ENCODE measurements at regions not wholly inside any gene's neighbourhood (a gene's known extent, or its start where the extent isn't known, plus 50 kb on each side); places are given as distances from the start of the nearest gene placed in this dataset.

DNA sequence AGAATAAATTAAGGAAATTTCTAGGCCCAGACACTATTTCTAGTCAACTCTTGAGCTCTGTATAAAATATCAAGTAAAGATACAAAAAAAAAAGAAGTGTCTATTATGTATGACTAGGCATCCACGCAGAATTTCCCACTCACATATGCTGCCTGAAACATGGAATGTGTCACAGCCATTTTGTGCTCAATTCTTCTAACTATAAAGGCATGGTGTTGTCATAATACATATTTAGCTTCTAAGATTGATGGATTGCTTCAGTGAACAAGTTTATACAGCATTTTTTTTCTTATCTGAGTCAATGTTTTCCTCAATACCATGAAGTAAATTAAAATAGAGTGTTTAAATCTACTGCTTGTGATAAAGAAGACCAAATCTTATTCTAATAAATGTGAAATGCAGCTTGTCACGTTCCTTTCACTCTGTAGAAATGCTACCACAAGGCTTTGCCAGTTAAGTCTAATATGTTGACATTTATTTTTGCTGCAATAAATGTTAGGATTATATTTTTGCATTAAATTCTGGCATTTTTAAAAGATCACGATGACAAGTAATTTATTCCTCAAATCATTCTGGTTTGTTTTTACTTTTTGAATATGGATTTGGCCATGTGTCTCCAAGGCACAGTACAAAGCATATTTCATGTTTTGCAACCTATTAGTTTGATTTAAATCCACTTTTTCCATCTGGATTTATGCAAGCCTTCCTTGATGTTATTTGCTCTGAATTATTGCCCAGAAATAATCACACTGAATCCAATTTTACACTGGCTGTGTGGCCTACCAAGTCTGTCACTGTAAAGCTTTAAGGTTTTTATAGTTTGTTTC is 1829.0 kb upstream of the PCDH7 start:
- no peak for DNase-seq

DNA sequence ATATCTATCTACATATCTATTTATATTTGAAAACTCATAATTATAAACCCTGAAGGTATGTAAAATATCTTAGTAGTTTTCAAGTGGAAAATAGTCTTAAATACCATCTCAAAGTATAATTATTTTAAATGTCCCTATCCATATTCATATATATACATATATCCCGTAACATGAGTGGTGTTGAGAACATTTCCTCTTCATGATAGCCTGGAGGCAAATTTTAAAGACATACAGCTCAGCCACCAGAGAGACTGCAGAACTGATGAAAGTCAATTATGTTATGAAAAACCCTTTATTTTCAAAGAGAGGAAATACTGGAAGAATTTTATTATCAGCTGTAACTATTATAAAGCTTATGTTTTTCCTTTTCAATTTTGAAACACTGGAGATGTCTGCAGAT is 1806.7 kb upstream of the PCDH7 start:
- DNase-seq = no peak

DNA sequence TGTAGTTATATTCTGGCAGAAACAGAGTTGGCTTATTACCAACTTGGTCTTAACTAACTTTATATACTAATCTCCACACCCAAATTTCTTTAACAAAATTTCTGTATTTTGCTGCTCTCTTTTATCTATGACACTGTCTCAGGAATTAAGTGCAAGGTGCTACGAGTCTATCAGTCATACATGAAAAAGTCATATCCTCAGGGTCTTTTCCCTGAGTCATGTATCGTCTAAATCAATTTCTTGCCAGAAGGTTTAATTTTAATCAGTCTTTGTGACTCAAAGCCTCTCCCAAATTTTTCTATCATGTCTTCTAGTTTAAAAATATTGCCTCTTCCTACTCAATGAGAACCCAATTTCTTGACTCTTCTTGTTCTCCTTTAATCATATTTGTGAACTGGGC is 1803.6 kb upstream of the PCDH7 start:
- DNase-seq = no peak

DNA sequence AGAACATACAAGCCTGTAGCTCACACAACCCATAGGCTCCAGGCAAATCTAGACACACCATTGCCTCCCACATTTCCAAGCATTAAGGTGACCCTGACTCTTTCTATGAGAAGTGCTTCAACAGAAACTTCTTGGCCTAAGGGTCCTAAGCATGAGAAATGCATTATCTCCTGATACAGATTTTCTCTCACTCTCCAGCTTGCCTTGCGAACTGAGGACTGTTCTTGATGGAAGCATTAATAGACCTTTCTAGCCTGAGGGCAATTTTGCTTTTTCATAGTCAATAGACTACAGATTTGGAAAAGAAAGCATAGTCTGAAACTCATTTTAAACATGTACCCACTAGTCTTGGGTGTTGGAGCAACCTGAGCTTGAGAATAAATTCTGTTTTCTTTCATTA is 1801.3 kb upstream of the PCDH7 start:
- DNase-seq = no peak

DNA sequence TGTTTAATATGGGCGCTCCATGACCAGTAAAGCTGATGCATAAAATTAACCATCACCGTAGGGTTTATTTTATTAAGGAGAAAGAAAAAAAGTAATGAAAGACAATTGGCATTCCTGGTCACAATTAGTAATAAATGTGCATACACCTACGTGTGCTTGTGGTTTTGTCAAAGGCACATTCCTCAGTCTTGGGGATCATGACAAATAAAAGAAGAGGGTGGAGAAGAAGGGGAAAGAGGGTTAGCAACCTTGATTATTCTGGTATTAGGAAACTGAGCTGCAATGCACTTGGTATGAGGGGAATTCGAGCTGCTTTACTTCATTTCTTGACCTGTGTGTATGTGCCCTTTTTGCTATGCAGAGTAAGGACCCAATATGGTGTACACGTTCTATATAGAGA is 1798.3 kb upstream of the PCDH7 start:
- DNase-seq = no peak

DNA sequence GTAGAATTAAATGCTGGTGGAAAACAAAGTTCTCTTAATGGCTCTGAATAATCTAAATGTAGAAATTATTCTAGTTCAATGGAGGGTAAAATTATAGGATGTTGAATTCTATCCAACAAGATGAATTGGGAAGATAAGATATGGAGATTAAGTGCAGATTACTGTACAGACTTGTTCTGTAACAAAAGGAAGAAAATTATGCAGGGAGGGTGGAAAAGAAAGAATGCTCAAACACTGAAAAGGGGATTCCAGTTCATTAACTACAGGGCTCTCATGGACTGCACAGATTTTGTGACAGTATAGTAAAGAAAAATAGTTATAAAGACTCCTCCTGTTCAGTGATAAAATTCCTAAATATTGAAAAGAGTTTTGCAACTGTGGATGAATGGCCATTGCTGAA is 1794.0 kb upstream of the PCDH7 start:
- DNase-seq = no peak

DNA sequence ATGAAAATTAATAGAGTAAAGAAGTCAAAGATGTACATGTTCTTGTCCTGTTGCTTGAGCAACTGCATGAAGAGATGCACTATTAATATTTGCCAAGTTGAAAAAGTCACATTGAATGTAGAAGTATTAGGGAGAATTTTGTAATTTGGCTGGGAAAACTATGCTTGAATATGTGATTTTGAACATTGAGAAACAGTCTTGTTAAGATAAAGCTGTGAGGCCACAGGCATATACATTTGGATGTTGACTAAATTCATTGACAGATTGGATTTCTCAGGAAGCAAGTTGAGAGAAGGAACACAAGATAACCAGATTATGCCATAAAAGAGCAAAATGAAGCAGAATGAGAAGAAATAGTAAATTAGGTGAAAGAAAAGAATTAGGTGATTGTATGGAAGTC is 1777.5 kb upstream of the PCDH7 start:
- DNase-seq = no peak

DNA sequence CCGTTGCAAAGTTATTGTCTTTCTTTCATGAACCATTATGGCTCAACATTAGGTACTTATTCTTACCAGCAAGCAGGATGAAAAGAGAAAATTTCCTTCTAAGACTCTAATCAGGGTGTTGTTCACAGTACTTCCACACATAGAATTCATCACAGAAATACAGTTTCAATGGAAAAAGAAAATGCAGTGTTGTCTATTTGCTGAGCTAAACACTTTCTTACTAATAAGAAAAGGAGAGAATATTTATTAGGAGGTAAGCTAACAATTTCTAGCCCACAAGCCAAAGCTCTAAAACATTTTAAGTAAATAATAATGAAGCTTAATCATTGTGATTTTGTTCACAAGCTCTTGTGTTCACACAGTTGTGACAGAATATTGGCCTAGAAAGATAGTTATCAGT is 1772.8 kb upstream of the PCDH7 start:
- no peak for DNase-seq

DNA sequence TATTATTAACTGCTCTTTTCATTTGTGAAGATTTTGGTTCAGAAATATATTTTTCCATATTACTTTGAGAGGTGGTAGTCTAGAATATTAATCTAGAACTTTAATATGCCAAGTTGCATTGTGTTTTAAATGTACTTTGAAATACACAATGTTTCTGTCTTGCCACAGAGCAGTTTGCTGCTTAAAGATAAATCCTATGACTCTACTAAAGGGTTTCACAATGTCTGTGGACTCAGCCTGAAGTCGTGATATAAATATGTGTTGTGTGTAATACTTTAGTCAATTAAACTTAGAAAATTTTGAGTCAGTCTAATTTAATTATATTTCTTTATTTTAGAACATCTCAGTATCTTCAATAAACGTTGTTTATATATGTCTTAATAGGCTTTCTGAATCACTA is 1771.7 kb upstream of the PCDH7 start:
- DNase-seq = peak; percentile 10

DNA sequence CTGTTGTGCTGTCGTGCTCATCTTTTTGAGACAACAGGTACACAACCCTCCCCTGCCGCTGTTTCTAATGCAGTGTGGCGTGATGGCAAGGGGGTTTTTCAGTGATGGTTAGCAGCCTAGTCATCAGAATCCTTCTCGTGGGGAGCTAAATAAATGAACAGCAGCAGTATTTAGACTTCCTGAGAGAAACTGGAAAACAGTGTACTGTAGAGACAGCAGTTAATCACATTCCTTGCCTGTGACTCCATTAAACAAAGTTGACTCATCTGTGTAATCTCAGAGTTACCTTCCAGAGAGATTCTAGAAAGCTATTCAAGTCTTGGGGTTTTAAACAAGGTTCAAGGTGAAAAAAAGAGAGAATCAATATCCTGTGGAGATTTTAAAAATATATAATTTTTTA is 1753.2 kb upstream of the PCDH7 start:
- DNase-seq = no peak

DNA sequence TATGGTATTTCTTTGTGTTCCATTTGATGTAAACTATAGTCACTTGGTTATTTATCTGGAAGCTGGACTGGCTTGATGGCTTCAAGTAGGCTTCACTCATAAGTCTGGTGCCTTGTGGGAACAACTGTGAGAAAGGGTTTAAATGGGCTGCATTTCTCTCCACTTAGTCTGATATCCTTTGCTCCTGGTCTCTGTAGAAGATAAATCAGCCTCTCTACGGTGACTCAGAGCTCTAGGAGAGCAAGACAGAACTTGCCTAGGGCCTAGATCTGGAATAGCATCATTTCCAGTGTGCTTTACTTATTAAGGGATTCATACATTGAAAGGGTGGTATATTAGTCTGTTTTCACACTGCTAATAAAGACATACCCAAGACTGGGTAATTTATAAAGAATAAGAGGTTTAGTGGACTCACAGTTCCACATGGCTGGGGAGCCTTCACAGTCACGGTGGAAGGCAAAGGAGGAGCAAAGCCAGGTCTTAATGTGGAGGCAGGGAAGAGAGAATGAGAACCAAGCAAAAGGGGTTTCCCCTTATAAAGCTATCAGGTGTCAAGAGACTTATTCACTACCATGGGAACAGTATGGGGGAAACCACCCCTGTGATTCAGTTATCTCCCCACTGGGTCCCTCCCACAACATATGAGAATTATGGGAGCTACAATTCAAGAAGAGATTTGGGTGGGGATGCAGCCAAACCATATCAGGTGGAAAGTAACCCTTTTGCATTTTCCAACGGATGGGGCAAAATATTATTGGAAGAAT is 1746.4 kb upstream of the PCDH7 start:
- DNase-seq = no peak

DNA sequence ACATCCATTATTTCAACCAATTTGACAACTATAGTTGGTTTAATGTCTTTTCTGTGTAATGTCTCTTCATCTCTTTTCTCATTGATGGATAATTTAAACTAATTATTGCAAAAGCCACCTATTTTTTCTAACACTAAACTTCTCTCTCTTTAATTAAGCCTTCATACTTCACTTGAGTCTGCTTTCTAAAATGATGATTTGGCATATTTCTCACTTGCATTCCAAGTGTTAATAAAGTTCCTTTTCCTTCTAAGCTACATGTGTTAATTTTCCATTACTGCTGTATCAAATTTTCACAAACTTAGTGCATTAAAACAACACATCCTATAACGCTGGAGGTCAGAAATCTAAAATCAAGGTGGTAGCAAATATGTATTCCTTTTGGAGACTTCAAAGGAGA is 1743.8 kb upstream of the PCDH7 start:
- DNase-seq = no peak

DNA sequence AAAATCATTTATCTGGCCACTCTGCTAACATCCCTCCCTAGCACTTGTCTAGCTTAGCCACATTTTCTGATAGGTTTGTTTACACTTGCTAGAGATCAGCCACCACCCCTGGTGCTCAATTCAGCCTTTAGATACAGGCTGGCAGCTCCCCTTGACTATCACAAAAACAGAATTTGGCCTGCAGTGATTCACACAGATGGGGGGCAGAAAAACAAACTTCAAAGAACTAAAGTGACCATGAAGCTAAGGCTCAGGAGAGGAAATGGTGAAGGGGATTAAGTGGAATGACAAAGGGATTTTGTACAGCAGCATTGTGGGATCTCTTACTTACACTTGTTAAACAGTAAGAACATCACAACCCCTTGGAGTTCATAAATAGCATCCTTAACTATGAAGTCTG is 1718.0 kb upstream of the PCDH7 start:
- DNase-seq = peak; percentile 40

DNA sequence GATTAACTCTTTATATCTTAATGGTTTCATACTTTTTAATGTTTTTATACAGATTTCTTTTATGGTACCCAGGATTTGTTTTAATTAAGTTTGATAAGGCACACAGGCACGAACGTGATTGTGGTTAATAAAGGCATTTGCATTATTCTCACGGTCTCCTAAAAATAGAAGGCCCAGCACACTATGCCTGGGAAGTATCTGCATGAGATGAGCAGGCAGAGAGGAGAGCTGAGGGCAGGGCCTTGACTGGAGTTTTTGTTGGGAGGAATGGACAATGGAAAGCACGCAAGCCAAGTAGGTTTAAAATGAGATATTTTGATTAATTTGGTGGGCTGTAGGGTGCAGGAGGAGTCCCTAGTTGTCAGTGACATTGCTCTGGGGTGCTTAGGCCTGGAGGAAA is 1714.3 kb upstream of the PCDH7 start:
- DNase-seq = no peak

DNA sequence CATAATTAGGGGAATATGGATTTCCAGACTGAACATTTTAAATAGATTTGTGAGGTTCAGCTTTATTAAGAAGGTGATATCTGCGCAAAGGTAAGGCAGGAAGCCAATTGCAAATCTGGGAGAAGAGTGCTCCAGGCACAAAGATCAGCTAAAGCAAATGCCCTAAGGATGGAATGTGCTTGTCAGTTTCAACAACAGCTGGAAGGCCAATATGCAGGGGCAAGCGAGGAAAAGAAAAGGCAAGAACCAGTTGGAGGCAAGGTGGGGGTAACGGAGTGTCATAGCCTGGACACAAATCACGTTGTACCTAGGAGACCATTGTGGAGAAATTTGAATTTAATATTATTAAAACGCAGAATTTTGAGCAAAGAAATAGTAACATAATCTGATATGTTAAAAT is 1710.3 kb upstream of the PCDH7 start:
- no peak for DNase-seq

DNA sequence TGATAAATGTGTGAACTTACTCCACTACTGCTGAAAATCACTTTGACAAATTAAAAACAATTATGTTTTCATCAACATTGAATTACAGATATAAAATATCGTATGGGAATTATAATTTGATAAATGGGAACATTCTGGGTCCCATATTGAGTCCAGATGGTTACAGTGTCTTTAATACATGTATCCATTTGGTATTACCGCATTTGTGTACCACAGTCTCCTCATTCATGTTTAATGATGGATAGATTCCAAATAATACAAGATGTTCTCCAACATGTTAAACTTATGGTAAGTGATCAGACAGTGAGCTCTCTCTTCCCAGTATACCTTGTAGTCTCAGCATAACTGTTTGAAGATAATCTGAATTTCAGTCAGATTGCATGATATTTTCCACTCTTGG is 1706.8 kb upstream of the PCDH7 start:
- no peak for DNase-seq

DNA sequence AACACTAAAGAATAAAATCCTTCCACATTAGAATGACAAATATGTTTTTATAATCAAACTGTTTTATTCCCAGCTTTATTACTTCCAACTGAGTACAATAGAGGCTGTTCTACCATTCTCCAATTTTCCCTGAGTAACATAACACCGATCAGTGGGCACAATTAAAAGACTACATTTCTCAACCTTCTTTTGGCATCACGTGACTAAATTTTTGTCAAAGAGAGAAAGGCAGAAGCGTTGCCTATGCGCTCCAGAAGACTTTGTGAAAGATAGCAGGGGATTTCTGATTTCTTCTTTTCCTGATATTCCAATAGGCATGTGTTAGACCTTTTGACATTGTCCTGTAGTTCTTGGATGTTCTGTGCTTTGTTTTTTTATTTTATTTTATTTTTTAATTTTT is 1705.6 kb upstream of the PCDH7 start:
- DNase-seq = no peak

DNA sequence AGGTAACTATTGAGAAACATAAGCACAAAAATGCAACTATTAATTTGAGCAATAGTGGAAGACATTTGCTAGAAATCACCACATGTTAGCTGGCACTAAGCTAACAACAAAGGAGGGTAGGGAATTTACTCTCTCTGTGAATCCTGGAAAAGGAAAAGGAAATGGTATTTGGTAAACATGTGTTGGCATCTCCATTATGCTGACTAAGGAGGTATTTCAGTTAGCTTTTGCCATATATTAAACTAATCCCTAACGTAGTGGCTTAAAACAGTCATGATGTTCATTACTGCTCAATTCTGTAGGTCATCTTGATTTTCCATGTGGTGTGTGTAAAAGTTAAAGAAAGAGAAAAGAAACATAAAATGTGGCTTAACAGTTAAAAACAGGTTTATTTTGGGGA is 1686.5 kb upstream of the PCDH7 start:
- no peak for DNase-seq

DNA sequence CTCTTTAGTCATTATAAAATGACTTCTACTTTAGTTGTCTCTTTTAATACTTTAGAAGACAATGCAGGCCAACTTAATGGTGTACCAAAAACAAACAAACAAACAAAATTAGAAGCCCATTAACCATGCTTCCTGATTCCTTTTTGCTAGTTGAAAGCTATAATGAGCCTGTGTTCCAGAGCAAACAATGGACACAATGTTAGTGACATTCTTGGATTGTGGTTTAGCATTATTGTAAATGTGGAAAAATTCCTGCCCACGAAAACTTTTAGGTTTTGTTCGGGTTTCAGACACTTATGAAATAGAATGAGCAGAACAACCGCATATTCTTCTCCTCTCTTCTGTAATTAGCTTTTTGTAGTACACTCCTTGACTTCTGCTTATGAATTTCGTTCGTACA is 1682.7 kb upstream of the PCDH7 start:
- no peak for DNase-seq

DNA sequence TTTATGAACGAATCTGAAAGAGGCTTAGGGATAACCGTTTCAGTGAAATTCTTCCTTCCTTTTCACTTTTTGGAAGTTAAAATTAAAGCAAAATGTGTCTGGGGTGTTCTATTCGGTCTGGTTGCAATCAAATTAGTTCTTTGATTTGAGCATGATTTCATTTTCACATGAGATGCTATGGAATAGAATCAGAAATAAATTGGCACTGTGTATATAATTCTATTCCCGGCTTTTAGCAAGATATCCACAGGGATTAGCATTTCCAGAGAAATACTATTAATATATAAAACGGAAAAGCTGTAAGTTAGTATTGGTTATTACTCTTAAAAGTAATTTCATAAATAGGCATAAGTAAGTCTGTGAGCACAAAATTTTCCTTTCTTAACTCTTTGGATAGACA is 1676.8 kb upstream of the PCDH7 start:
- no peak for DNase-seq

DNA sequence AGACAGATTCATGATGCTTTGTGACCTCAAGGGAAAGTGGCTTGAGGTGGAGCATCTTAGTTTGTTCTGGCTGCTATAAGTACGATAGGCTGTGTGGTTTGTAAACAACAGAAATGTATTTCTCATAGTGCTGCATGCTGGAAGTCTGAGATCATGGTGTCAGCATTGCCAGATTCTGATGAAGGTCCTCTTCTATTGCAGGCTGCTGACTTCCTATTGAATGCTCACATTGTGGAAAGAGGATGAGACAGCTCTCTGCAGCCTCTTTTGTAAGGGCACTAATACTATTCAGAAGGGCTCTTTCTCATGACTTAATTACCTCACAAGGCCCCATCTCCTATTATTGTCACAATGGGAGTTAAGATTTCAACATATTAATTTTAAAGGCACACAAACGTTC is 1674.0 kb upstream of the PCDH7 start:
- no peak for DNase-seq

DNA sequence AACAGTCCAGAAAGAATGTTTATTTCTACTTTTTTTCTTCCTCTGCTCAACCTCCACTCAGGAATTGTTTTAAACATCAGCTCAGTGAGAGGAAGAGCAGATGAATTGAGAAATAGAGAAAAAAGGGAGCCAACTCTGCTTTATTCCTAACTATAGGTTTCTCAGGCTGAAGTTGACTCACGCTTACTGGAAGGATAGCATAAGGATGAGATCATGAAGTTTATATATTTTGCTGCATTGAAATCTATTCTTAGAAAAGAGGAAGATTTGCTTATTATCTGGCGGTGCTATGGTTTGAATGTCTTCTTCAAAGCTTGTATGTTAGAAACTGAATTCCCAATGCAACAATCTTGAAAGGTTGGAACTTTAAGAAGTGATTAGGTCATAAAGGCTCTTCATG is 1673.4 kb upstream of the PCDH7 start:
- DNase-seq = no peak

DNA sequence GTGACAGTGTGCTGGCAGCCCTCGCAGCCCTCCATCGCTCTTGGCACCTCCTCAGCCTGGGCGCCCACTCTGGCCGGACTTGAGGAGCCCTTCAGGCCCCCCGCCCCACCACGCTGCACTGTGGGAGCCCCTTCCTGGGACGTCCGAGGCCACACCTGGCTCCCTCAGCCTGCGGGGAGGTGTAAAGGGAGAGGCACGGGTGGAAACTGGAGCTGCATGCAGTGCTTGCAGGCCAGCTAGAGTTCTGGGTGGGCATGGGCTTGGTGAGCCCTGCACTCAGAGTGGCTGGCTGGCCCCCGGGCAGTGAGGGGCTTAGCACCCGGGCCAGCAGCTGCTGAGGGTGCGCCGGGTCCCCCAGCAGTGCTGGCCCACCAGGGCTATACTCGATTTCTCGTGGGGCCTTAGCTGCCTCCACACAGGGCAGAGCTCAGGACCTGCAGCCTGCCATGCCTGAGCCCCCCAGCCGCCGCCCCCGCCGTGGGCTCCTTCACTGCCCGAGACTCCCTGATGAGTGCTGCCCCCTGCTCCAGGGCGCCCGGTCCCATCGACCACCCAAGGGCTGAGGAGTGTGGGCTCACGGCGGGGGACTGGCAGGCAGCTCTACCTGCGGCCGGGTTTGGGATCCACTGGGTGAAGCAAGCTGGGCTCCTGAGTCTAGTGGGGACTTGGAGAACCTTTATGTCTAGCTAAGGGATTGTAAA is 1672.7 kb upstream of the PCDH7 start:
- no peak for DNase-seq

DNA sequence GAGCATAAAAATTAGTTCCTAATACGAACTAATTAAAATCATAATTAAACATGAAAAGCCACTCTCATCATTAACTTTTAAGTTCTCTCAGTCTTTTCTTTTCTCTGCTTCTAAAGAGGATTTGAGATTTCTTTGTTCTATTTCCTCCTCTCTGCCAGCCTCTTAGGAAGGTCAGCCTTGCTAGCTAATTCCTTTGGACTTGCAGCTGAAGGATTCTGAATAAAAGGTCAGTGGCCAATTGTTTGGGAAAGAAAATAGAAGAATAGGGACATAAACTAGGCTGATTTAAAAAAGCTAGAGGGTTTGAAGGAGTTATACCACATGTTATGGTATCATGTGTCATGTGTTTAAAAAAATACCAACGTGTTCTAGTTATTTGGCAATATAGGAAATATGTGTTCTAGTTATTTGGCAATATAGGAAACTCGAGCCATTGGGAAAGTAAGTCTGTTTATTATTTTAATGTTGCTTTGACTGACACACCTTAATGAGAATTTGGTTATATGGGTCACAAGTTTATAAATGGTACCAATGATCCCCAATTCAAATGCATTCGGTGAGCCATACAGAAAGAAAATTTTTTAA is 1668.7 kb upstream of the PCDH7 start:
- DNase-seq = no peak

All from OCI-M1 (cell line).